ACHN (cell line): ENCODE measurements at regions not wholly inside any gene's neighbourhood (a gene's known extent, or its start where the extent isn't known, plus 50 kb on each side); places are given as distances from the start of the nearest gene placed in this dataset.

Experiments used
- DNase-seq: peaks from one replicate; pipeline ENCODE4 v3.0.0-alpha.2; 2015
- in situ Hi-C: cut with HindIII; loops from 2 replicates; pipeline ENCODE4 v1.10.0; 2017; ENCODE audit warnings: low sequenced_read_pairs, low pct_ligation_motif_present, low pct_unique_long_range_greater_than_20kb

DNA sequence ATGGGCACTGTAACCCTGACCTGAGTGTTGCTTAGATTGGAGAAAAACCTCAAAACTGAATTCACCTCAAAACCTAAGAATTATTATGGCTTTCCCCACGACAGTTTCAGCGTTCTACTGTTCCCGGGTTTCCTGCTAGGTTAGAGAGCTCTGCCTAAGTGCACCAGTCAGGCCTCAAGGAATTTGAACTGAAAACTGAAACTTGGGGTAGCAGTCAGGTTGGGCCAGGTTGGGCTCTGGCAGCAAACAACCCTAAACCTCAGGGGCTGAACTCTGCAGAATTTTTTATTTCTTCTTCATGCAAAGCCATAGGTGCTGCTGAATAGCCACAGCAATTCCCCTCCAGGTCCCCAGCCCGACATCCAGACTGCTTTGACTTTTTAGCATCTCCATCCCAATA lies 437.0 kb upstream of the PROX1 start:
- no peak for DNase-seq
- in situ Hi-C loops = no loop called here

GRCh38 chr1:213552045-213552444 lies 435.7 kb upstream of the PROX1 start:
- DNase-seq = no peak
- in situ Hi-C loops = no loop called here

DNA sequence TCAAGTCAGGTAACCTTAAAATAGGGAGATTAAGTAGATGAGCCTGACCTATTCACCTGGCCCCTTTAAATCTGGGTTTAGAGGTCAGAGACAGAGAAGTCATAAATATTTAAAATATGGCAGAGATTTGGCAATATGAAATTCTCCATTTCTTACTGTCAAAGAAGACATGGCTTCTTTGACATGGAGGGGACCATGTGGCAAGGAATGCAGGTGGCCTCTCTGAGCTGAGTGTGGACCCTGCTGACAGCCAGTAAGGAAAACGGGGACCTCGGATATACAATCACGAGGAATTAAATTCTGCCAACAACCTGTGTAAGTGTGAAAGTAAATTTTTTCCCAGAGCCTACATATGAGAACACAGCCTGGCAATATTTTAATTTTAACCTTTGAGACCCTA lies 427.5 kb upstream of the PROX1 start:
- no peak for DNase-seq
- in situ Hi-C loops = no loop called here

- no peak for DNase-seq
- in situ Hi-C loops = no loop called here
Observed at GRCh38 chr1:213561870-213562269, 425.9 kb upstream of the PROX1 start.

DNA sequence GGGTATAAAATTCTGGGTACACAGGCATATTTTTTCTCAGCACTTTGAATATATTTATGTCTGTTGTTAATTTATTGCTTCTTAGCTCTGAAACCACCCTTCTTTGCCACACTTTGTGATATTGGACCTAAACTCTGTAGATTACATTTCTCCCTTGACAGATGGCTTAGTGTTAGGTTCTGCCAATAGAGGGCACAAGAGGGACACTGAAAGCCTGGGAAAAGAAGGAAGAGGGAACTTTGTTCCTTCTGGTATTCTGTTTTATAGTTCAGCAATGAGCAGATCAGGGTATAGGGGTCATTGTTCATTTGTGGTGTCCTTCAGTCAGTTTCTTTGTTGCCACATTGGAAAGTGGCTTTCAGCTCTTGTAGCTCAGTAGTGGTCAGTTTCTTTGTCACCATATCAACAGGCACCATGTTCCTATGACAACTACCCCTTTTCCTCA lies 423.5 kb upstream of the PROX1 start:
- in situ Hi-C loops = no loop called here

GRCh38 chr1:213568929-213569815 lies 418.6 kb upstream of the PROX1 start:
- no peak for DNase-seq
- in situ Hi-C loops = no loop called here

More for the DNA sequence above, 423.5 kb upstream of the PROX1 start:
- peak; percentile 45 for DNase-seq

- in situ Hi-C loops = no loop called here
- DNase-seq = no peak
Observed at GRCh38 chr1:213569816-213570150, 418.0 kb upstream of the PROX1 start.

- DNase-seq = no peak
- in situ Hi-C loops = no loop called here
Observed at GRCh38 chr1:213570487-213570886, 417.3 kb upstream of the PROX1 start.

GRCh38 chr1:213571419-213571818 lies 416.4 kb upstream of the PROX1 start:
- DNase-seq = no peak
- in situ Hi-C loops = no loop called here

GRCh38 chr1:213571843-213572242 lies 415.9 kb upstream of the PROX1 start:
- in situ Hi-C loops = no loop called here

GRCh38 chr1:213572912-213573647 lies 414.7 kb upstream of the PROX1 start:
- DNase-seq = no peak
- in situ Hi-C loops = no loop called here

More at GRCh38 chr1:213571843-213572242, 415.9 kb upstream of the PROX1 start:
- DNase-seq = no peak

DNA sequence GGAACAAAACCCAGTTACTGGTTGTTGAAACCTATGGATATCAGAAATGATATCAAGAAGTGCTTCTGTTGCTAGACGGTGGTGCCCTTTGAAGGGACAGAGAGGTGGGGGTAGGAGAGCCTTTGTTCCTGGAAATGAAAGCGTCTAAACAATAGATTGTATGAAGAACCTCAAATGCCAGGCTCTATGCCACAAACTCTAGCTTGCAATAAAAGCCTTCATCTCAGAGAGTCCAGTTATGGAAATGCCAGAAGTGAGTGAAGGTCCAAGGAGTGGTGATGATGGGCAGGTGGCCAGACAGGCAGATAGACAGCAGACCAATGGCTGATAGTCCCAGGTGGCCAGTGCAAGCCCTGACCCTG lies 414.1 kb upstream of the PROX1 start:
- no peak for DNase-seq
- in situ Hi-C loops = no loop called here

DNA sequence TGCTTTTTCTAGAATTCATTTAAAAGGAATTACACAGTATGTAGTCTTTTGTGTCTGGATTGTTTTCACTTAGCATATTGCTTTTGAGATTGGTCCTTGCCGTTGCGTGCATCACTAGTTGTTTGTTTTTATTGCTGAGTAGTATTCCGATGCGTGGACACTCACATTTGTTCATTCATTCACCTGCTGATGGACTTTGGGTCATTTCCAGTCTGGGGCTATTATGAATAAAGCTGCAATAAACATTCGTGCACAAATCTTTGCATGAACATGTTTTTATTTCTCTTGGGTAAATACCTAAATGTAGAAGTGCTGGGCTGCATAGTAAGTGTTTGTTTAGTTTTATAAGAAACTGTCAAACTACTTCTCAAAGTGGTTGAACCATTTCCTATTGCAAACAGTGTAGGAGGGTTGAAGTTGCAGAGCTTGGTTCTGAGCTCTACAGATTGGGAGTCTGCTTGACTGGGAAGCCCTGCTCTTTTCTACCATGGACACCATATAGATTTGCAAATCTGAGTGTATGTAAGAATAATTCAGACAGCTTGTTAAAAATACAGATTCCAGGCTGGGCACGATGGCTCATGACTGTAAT lies 404.7 kb upstream of the PROX1 start:
- no peak for DNase-seq
- in situ Hi-C loops = no loop called here

DNA sequence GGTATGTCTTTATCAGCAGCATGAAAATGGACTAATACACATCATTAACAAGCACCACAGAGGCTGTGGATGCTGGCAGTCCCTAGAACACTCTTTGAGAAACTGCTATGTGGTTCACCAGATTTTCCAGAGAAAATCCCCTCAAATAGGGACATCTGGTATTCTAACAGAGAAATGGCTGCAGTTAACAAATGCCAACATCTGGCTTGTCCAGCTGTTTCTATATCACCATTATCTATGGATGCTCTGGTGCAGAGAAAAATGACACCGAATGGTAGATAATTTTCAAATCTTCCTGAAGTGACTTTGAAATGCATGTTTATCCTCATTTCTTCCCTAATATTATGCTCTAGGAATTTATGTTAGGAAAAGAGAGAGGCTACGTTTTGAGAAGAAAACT lies 403.5 kb upstream of the PROX1 start:
- no peak for DNase-seq

GRCh38 chr1:213585402-213585801 lies 402.4 kb upstream of the PROX1 start:
- no peak for DNase-seq
- in situ Hi-C loops = no loop called here

More for the DNA sequence above, 403.5 kb upstream of the PROX1 start:
- in situ Hi-C loops = no loop called here

DNA sequence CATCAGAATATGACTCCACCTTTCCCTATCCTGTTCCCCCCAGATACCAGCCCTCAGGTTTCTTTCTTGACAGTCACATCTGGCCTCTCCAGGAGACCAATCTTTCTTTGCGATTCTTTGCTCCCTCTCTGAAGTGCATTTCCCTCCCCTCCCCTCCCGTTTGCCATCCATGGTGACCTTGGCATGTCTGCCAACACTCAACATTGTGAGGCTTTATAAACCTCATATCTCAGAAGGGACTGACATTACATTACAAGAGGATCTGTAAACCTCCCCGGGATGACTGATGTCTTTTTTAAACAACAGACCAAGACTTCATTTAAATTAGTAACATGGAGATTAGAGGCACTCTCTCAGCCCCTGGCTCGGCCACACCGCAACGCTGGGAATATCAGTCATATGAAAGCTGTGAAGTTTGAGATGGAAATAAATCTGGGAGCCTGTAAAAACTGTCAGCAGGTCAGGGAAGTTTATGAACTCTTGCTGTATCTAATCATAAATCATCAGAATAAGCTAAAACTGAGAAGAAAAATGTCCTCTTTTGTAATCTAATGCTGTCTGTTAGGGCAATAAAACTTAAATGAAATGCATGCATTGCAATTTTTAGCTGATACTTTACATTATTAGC lies 401.7 kb upstream of the PROX1 start:
- in situ Hi-C loops = no loop called here
- DNase-seq = no peak

GRCh38 chr1:213586587-213586972 lies 401.2 kb upstream of the PROX1 start:
- in situ Hi-C loops = no loop called here
- no peak for DNase-seq

DNA sequence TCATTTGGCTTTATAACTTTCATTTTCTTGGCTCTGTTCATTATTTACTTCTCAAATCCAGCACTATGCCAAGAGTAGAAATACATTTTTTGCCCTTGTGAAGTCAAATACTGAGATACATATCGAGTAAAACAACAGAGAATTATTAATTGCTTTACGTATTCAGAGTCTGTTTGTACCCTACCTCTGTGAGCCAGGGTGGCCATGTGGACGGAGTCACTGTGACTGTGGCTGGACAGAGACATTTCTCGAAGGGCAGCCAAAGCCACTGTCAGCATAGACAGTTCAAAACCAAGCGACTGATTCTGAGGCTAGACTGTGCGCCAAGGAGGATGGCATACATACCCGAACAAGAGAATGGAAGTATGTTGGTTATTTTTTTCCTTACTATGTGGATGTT lies 391.0 kb upstream of the PROX1 start:
- in situ Hi-C loops = no loop called here
- DNase-seq = no peak

GRCh38 chr1:213598263-213598662 lies 389.5 kb upstream of the PROX1 start:
- no peak for DNase-seq
- in situ Hi-C loops = no loop called here
